ENCODE measurements at regions not wholly inside any gene's neighbourhood (a gene's known extent, or its start where the extent isn't known, plus 50 kb on each side); places are given as distances from the start of the nearest gene placed in this dataset.
"Not testable (repeated sequence)": the region's sequence is repeated elsewhere in the genome, so short reads cannot be mapped to it uniquely, and the experiment has no call there.

DNA sequence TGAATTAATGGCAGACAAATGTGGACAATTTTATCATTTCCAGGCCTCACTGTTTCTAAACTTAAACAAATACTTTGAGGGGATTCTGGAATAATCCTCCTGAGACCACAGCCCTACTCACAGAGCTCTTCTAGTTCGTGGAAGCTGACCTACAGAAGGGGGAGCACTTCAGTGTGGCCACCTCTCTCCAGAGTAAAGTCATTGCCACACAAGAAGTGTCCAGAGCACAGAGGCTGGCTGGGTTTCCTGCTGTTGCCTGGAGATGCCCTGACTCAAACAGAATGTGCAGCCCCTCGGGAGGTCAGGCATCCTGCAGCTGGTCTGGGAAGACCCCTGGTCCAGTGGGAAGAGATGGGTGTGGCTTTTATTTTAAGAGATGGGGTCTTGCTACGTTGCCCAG lies 110.9 kb downstream of the QRSL1 start:
- DNase-seq = no peak

- no peak for DNase-seq
Measured at GRCh38 chr6:106739387-106739786, 110.0 kb downstream of the QRSL1 start.

DNA sequence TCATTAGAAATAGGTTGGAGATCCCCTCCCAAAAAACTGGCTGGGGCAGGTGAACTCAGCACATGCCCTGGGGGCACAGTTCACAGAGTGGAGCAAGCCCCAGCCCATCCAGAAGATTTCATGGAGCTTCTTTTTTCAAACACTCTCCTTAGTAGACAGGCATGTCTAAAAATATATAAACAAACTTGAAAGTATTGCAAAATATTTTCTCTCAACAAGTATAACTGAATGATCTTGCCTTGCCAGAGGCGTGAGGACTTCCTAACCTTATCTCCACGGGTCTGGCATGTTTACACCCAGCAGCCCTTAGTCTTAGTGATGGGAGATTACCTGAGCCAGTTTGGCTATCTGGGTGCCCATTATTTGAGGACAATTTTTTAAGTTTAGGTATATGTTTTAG lies 107.1 kb downstream of the QRSL1 start:
- DNase-seq = no peak

DNA sequence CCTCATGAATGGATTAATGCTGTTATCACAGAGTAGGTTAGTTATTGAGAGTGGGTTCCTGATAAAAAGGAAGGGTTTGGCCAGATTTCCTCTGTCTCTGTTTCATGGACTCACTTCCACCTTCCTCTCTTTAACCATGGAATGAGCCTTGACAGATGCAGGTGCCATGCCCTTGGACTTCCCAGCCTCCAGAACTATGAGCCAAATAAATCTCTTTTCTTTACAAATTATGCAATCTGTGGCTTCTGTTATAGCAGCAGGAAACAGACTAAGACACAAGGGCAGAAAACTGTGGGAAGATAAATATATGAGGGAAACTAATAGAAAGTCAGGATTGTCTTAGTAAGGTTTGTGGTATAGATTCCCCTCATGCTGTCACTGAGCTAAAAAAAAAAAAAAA lies 106.5 kb downstream of the QRSL1 start:
- DNase-seq = no peak

- no peak for DNase-seq
Measured at GRCh38 chr6:106735136-106735633, 105.8 kb downstream of the QRSL1 start.

- no peak for DNase-seq
Measured at GRCh38 chr6:106733386-106733785, 104.0 kb downstream of the QRSL1 start.

DNA sequence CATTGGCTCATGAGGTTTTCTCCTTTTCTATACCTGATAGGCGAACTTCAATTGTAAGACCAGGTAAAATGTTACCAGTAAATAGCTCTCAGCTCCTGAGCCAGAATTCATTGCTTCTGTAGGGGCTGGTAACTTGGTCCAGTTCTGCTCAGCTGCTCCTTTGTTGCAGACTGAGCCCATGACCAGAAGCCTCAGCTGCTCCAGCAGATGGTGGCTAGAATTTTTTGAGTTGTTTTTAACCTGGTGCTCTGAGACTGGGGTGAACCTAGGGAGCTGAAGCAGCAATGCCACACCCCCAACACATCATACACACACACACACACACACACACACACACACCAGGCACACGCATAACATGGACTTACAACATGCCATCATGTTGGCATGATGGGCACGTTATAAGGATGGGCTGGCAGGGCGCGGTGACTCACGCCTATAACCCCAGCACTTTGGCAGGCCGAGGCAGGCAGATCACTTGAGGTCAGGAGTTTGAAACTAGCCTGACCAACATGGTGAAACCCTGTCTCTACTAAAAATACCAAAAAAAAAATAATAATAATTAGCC lies 103.1 kb downstream of the QRSL1 start:
- no peak for DNase-seq

DNA sequence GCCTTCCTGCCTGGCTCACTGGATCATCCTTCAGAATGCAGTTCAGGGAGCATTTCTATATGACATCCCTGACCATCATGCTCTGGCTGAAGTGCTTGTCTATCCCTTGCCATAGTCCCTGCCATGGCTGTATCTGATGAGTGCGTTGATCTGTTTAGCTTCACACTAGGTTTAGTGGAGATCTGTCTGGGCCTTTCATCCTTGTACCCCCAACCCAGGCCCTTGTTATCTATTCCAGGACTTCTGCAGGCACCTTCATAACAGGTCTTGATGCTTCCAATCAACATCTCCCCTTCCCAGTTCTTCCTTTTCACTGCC lies 102.4 kb downstream of the QRSL1 start:
- no peak for DNase-seq

DNA sequence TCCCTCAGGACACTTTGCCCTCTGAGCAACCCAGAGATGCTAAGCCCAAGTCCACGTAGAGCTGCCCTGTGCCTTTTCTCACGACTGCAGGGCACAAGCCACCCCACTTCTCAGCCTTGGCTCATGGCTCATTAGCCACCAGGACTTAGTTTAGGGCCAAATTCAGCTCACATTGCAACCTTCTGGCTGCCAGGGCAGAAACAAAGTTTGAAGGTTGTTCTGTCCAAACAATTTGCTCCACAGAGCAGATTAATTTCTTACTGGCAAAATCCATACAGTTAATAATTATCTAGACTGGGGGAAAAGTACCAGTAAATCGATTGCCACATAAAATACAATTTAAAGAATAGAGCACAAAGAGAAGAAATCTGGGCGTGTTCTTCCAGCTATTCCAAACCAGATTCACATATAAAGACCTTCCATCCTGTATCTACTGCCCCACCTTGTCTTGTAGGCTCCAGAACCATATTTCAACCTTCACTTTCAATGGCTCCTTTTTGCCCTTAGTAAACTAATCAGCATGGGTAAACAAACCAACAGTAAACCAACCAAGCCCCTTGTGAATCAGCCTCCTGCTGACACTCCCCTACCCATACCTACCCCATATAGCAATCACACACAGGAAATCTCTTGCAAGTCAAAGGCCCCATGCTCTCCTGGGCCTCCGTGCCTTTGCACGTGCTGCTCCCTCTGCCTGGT lies 101.9 kb downstream of the QRSL1 start:
- DNase-seq = no peak

DNA sequence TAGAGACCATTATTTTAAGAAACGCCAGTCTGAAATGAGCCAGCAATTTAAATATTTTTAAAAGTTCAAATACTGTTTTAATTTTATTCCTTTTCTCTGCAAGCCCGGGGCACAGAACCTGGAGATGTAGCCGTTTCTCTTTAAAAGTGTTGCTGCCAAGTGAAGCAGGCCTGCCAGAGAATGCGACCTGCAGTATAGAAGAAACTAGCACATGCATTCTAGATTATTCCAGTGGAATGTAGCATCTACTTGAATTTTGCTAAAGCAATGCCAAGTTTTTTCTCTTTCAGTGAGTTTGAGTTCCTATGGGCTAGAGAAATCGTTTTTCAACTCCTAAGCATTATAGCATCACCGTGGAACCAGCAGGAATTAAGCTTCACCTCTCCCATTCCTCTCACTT lies 101.3 kb downstream of the QRSL1 start:
- no peak for DNase-seq

DNA sequence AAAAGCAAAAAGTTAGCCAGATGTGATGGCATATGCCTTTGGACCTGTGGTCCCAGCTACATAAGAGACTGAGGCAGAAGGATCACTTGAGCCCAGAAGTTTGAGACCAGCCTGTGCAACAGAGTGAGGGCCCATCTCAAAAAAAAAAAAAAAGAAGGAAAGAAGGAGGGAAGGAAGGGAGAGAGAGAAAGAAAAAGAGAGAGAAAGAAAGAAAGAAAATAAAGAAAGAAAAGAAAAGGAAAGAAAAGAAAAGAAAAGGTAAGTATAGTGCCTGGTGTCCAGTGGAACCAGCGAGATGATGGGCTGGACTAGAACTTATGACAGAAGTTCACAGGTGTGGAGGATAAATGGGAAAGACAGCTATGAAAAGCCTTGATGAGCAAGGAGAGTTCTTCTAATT lies 100.9 kb downstream of the QRSL1 start:
- DNase-seq = no peak

DNA sequence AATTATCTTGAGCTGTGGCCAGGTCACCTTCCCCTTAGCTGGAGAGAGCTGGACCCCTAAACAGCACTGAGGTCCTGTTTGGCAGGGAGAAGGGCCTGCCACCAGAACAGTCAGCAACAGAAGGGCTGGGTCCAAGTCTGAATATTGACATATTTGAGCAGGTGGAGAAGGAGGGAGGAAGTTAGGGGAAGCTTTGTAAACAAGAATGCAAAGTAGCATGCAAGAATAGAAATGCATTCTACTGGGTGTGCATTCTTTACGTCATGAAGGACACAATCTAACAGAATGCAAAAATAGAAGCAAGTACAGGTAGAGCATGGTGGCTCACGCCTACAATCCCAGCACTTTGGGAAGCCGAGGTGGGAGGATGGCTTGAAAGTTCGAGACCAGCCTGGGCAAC lies 100.5 kb downstream of the QRSL1 start:
- DNase-seq = no peak

- DNase-seq = no peak
Measured at GRCh38 chr6:106728296-106728870, 99.0 kb downstream of the QRSL1 start.

DNA sequence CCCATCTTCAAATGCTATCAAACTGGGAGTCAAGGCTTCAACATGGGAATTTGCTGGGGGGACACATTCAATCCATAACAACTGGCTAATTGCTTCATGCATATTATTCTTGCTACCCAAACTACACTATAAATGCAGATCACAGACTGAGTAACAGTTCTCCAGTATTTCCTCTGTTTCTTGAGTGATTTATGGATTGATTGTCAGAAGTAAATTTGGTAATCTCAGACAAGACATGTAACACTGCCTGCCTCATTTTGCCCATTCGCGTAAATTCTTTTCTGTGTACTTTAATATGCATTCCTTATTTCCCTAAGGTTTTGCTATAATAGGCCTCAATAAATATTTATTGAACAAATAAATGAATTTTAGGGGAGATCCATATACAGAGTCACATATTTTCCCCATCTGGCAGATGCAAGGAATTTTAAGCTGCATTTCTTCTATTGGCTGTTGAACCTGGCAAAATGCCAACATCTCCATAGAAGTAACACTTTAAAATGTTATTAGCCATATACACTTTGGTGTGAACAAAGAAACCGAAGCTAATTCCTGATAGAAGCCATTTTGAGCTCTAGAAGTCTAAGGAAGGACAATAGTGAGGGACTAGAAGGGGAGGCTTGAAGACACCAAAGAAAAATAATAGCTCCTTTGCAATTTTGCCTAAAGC lies 98.2 kb downstream of the QRSL1 start:
- DNase-seq = no peak

- DNase-seq = no peak
Measured at GRCh38 chr6:106724848-106725247, 95.5 kb downstream of the QRSL1 start.

- no peak for DNase-seq
Measured at GRCh38 chr6:106724337-106724736, 95.0 kb downstream of the QRSL1 start.

GRCh38 chr6:106723419-106723818 lies 94.0 kb downstream of the QRSL1 start:
- DNase-seq = not testable (repeated sequence)

GRCh38 chr6:106721189-106721588 lies 91.8 kb downstream of the QRSL1 start:
- not testable (repeated sequence) for DNase-seq

Data from 8988T (cell line).